GM21423 (cell line): ENCODE measurements at regions not wholly inside any gene's neighbourhood (a gene's known extent, or its start where the extent isn't known, plus 50 kb on each side); places are given as distances from the start of the nearest gene placed in this dataset.
"Not testable (repeated sequence)": the region's sequence is repeated elsewhere in the genome, so short reads cannot be mapped to it uniquely, and the experiment has no call there.

Source experiments
- ATAC-seq: cut with Tn5 transposase; IDR thresholded peaks from one replicate; pipeline ENCODE4 v1.9.1; 2021; ENCODE audit warnings: mild to moderate bottlenecking, moderate library complexity; ENCODE audit not compliant: unreplicated experiment

DNA sequence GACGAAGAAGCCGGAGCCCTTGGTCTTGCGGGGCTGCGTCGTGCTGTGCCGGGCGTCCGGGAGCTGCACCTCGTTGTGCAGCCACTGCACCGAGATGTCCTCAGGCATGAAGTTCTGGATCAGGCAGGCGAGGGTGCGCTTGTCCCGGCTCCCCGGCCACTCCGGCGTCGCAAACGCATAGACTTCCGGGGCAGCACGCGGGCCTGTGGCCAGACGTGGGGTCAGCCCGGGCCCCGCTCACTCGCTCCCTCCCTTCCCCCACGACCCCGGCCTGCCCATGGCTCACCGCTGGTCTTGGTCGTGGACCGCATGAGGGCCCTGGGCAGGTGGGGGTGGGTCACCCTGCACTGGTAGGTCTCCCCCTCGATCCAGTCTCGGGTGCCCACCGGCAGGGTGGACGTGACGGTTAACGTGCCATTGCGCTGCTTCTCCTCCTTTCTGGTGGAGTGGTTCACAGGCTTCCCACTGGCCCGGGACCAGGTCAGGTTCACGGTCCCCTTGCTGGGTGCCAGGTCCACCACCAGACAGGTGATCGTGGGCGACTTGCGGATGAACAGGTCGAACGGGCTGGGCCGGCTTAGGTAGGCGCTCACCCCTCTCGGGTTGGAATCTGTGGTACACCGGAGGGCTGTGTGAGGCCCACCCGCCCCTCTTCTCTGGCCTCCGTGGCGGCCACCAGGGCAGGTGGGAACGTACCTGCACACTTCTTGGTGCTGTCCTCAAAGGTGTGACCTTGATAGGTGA lies 74.0 kb downstream of the TMEM121 start:
- ATAC-seq = not testable (repeated sequence)

DNA sequence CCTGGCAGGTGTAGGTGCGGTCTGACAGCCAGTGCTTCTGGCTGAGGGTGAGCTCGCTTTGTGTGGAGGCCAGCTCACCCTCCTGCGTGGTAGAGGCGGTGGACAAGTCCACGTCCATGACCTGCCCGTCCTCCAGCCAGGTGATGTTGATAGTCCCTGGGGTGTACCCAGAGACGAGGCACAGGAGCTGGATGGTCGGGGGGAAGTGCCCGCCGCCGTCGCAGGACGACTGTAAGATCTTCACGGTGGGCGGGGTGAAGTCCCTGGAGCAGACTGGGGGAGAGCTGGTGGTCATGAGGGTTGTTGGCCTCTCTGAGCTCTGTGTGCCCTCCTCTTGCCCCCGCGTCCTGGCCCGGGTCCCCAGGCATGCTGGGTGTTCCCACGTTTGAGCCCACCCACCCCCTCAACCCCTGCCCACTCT lies 74.6 kb downstream of the TMEM121 start:
- no peak for ATAC-seq

DNA sequence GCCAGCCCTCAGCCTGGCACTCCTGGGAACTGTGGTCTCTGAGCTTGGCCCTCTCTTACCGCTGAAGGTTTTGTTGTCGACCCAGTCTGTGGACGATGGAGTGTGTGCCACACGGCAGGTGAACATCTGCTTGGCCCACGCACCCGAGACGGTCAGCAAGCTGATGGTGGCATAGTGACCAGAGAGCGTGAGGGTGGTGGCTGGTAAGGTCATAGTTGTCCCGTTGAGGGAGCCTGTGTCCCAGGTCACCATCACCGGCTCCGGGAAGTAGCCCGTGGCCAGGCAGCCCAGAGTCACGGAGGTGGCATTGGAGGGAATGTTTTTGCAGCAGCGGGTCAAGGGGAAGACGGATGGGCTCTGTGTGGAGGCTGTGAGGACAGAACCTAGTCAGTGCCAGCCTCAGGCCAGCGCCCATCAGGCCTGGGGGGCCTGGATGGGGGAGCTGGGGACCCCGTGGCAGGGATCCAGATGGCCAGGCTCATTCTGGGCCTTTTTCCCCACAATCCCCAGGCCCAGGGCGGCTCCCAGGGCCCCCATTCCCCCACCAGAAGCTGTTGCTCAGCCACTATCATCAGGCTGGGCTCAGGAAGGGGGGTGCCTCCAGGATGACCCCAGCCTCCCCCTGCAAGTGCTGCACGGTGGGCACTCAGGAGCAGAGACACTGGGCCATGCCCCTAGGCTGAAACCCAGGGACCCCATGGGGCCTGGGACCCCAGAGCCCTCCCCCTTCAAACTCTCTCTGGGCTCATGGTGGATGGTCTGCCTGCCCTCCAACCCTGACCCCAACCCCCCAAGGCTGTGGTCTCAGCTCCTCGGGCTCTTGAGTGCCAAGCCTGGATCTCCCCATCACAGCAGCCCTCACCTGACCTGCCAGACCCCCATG lies 75.2 kb downstream of the TMEM121 start:
- no peak for ATAC-seq

DNA sequence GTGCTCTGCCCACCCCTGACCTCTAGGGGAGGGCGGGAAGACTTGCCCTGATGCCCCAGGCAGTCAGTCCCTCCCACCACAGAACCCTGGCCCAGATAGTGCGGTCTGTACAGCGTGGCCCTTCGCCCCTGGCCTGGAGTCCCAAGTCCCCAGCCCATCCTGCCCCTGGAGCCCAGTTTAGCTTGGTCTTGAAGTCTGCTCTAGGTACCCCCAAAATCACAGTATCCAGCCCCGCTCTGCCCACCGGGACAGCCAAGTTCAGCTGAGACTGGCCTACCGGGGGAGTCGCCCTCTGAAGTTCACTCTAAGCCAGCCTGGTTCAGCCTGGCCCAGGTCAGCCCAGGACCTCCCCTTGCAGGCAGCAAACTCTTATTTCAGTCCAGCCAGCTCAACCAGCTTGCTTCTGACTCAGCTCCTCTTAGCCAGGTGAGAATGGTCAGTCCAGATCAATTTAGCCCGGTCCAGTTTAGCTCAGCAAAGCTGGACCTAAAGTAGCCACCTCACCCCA lies 75.9 kb downstream of the TMEM121 start:
- ATAC-seq = no peak

DNA sequence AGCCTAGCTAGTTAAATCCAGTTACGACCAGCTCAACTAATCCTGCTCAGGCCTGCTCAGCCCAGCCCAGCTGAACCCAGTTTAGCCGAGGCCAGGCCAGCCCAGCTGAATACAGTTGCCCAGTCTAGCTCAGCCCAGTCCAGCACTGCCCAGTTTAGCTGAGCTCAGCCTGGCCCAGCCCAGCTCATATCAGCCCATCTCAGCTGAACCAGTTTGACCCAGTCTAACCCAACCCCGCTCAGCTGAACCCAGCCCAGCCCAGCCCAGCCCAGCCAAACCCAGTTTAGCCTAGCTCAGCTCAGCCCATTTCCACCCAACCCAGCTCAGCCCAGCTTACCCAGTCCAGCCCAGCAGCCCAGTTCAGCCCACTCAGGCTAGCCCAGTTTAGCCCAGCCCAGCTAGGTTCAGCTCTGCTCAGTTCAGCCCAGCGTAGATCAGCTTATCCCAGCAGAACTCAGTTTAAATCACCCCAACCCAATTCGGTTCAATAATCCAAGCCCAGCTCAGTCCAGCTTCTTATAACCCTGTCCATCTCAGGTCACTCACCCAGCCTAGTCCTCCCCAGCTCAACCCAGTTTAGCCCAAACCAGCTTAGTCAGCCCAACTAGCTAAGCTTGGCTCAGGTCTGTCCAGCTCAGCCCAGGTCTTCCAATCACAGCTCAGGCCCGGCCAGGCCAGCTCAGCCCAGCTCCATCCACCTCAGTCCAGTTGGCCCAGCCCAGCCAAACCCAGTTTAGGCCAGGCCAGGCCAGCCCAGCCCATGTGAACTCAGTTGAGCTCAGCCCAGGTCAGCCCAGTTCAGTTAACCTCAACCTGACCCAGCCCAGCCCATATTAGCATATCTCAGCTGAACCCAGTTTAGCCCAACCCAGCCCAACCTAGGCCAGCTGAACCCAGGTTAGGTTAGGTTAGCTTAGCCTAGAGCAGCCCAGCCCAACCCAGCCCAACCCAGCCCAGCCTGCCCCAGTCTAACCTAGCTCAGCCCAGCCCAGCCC lies 76.7 kb downstream of the TMEM121 start:
- ATAC-seq = no peak

DNA sequence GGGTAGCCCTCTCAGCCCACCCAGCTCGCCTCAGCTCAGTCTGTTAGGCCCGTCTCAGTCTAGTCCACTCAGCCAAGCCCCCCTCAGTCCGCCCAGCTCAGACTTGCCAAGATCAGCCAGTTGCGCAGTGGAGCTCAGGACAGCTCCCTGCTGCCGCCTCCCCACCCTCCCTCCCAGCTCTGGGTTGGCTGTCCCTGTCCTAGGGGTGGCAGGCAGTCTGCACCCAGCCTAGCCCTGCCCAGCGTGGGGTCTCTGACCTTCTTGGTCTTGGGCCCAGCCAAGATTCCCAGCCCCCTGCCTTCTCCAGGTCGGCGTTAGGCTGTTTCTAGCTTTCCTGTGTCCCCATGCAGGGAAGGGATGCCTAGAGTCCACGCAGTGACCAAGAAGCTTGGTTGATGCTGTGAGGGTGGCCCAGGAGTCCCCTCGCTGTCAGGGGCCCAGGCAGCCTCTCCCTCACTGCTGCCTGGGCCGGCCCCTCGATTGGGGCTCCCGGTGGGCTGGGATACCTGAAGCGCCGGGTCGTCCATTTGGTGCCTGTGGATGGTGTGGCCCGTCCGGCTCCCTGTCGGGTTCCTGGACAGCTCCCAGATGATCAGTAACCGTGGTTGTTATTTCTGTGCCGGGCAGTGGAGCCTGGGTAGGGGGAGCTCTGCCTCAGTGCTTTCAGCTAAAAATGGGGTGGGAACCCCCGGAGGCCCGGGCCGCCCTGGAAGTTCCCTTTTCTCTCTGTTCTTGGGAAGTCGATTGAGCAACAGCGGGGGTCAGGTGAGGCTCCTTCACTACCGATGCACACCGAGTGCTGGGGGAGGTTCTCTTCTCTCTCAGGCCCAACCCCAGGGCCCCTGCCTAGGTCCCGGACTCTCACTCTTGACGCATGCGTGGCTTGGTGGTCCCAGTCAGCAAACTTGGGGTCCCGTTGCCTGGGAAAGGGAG lies 78.4 kb downstream of the TMEM121 start:
- not testable (repeated sequence) for ATAC-seq

DNA sequence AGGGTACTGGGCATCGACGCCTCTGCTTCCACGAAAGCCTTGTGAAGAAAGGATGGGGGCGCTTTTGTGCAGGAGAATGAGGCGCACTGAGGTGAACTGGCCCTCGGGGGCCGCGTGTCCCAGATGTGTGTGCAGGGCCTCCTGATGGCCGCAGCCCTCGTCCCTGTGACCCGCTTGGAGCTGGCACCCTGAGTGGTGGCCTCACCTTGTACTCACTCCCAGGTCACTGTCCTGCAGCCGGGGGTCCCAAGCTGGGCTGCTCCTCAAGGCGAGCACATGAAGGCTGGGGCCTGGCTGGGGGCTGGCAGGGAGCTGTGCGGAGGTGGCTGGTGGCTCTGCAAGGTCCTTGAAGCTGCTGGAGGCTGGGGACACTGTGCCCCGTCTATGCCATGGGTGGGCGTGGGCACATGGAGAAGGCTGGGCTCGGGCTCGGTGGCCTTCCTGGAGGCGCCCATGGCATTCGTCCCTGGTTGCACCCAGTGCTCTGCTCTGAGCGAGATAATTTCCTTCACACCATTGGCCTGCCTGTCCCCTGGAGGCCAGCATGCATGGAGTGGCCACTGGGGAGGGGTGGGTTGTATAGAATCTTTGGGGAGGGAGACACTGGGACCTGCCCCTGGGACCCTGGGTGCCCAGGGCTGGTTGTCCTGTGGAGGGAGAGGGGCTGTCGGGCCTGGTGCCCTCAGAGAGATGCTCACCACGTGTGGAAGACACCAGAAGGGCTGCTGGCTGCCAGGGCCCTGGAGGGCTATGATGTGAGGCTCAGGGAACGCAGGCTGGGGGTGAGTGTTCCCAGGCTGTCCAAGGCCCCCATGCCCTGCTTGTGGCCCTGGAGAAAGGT lies 79.3 kb downstream of the TMEM121 start:
- no peak for ATAC-seq

DNA sequence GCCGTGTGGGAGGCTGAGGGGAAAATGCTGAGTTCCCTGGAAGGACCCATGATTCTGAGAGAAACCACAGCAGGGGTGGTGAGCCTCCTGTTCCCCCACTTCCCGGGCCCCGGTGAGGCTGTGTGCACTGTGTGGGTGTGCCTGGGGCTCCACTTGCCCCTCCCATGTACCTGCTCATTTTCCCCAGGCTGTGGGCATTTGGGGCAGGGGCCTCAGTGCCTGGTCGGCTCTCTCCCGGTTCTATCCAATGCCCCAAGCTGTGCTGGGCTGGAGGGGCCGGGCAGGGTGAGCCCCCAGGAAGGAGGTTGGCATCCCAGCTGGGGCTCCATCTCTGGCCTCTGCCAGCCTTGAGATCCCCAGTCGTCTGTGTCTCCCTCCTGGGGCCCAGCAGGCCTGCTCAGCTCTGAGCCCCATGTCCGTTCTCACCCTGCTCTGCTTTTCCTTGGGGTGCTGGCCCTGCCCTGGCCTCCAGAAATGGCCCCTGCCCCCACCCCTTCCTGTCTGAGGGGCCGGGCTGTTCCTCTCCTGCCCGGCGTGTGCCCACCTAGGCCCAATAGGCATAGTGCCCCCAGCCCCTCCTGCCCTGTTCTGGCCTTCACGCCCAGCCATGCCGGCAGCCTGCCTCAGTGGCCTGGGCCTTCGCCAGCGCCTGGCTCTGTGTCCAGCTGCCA lies 80.1 kb downstream of the TMEM121 start:
- ATAC-seq = not testable (repeated sequence)

DNA sequence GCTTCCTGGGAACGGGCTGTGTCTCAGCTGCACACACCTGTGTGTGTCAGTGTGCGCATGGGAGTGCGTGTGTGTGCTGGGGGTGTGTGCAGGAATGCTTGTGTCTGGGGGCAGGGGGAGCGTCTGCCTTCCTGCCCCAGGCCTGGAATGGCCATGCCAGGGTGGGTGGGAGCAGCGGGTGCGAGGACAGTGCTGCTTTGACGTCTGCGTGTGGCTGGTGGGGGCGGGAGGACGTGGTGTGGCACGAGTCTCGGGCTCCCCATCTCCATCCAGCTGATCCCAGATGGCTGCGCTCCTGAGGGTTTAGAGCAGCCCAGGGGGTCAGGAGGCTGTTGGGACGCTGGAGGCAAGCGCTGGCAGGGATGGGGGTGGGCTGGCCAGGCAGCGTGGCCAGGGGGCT lies 80.6 kb downstream of the TMEM121 start:
- ATAC-seq = not testable (repeated sequence)

DNA sequence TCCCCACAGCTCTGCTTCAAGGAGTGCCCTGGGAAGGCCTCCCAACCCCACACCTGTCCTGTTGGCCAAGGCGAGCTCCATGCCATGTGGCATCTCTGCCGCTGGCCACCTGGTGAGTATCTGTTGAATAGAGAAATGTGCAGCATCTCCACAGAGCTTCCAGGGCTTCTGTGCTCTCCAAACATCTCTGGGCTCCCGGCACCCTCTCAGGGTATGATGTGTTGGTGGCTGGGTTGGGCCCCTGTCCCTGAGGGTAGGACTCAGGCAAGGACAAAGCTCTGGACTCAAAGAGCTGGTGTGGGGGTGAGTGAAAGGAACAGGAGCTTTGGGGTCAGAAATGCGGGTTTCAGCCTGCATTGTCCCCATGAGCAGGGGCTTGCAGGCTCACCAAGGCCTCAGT lies 88.6 kb downstream of the TMEM121 start:
- not testable (repeated sequence) for ATAC-seq

DNA sequence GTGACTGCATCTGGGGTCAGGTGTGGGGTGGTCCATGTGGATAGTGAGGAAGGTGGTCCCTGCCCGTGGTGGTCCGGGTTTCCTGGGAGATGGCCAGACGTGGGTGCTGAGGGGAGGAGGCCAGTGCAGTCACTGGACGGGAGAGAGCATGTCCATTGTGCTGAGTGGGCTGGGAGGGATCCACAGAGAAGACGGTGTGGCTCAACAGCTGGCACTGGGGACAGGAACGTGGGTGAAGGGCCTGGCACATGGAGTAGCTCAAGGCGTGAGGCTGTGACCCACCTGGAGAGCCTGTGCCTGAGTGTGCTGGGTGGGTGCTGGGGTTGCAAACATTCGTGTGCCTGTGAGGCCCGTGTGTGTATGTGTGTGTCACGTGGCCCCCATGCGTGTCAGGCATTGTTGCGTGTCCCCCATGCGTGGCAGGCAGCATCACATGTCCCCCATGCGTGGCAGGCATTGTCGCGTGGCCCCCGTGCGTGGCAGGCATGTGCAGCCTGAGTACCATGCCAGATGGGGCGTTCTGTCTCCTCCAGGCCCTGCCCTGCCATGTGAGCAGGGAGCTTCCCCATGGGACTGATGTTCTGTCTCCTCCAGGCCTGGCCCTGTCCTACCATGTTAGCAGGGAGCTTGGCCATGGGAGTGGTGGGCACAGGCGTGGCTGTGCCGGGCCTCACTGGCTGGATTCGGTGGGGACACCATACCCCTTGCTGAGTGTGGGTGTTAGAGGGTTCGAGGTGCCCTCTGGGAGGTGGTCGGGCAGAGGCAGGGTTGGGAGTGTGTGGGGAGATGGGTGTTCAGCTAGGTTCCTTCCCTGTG lies 89.8 kb downstream of the TMEM121 start:
- not testable (repeated sequence) for ATAC-seq

DNA sequence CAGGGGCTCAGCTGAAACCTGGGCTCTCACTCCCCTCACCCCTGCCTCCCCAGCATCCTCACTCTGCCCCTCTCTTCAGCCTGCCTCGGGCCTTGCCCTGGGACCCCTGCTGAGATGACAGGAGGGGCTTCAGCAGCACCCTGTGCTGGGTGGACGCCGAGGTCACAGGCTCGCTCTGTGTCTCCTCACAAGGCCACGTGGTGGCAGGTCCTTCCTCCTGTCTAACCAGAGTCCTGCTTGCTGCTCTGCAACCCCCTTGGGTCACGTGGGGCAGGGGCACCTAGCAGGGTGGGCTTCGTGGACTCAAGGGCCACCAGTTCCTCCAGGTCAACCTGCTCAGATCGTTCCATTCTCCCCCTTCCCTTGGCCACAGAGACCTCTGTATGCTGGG lies 90.4 kb downstream of the TMEM121 start:
- no peak for ATAC-seq

DNA sequence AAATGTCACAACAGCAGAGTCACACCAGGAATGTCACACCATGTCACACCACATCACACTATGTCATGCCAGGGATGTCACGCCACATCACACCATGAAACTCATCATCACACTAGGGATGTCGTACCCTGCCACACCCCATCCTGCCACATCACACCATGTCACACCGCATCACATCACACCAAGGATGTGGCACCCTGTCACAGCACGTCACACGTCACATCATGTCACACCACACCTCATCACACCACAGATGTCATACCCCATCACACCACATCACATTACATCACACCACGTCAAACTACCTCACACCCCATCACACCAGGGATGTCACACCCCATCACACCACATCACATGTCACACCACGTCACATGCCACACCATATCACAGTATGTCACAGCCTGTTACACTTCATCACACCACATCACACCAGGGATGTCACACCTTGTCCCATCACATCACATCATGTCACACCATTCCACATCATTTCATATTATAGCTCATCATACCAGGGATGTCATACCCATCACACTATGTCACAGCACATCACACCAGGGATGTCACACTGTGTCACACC lies 90.9 kb downstream of the TMEM121 start:
- ATAC-seq = no peak

DNA sequence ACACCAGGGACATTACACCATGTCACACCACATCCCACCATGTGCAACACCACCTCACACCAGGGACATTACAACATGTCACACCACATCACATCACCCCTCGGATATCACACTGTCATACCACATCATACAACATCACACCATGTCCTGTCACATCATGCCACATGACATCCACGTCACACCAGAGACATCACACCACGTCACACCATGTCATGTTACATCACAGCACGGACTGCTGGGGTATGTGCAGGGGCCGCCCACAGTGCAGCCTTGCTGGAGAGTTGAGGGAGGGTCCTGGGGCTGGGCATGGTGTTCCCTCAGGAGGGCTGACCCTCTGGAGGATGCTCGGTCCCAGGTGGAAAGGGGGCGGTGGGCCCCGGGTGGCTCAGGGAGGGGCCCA lies 91.4 kb downstream of the TMEM121 start:
- ATAC-seq = not testable (repeated sequence)

DNA sequence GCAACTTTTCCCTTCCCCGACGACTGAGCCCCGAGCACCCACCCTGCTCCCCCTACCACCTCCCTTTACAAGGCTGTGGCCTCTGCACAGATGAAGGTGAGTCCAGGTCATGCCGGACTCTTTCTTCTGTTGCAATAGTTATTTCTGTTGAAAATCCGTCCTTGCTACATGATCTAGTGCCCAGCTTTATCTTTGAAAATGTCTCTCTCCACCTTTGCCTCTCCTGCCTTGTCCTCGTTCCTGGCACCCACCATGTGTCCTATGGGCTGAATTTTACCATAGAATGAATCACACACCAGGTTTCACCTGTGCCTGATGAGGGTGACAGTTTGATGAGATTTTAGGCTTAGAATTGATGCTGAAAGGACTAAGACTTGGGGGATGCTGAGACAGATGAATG lies 92.9 kb downstream of the TMEM121 start:
- ATAC-seq = not testable (repeated sequence)

DNA sequence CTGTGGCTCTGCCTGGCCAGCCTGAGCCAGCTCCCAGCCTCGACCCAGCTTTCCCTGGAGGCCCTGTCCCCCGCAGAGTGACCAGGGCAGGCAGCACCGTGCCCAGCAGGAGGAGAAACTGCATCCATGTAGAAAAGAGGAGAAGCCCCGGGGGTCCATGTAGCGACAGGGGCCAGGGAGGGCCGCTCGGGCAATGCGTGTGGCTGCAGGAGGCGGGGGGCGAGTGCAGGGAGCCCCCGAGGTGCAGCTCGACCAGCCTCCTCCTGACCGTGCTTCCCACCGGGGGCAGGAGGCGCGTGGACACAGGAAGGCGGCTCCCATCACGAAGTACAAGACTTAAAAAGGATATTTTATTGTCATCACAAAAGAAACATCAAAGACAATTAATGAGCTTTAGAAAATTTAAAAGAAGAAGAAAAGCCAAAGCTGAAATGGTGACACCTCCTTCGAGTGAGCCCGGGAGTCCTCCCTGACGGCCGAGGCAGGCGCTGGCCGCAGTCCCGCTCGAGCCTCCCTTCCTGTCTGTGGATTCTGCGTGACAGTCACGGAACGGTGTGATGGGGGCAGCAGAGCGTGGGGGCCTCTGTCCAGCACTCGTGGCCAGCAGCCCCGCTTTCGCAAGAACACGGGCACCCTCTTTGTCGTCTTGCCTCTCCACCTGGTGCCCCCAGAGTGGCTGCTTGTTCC lies 93.9 kb downstream of the TMEM121 start:
- not testable (repeated sequence) for ATAC-seq
